Breast epithelium (tissue), 4 donors: ENCODE measurements at regions not wholly inside any gene's neighbourhood (a gene's known extent, or its start where the extent isn't known, plus 50 kb on each side); places are given as distances from the start of the nearest gene placed in this dataset.

ENCODE experiments used
- DNase-seq, 2 donors: peaks; one replicate each; pipeline ENCODE4 v3.0.0-alpha.2; 2019; ENCODE audit warnings: low spot score in 2 of 2
- H3K27ac ChIP-seq, 2 donors: fragments of 200-600 bp; sonication (generic) in 1 of 2; one replicate each; pipeline ENCODE4 v1.5.1; 2016 to 2019; ENCODE audit warnings: mild to moderate bottlenecking in 1 of 2
- H3K27me3 ChIP-seq, 2 donors: fragments of 200-600 bp; sonication (generic) in 1 of 2; one replicate each; pipeline versions ENCODE4 v1.5.1 to v1.6.0; 2017 to 2019; ENCODE audit warnings: control low read depth in 1 of 2, mild to moderate bottlenecking in 1 of 2
- H3K36me3 ChIP-seq: fragments of 200-600 bp; one replicate; pipeline ENCODE4 v1.5.1; 2019
- H3K4me1 ChIP-seq, 2 donors: fragments of 200-600 bp; sonication (generic); one replicate each; pipeline ENCODE4 v1.5.1; 2016 to 2019; ENCODE audit warnings: control low read depth in 1 of 2
- H3K4me3 ChIP-seq, 3 donors: fragments of 200-600 bp; sonication (generic); 1 replicate in 2 of 3; 2 replicates in 1 of 3; pipeline ENCODE4 v1.5.1; 2016 to 2019; ENCODE audit warnings: mild to moderate bottlenecking in 3 of 3, moderate library complexity in 2 of 3
- H3K9me3 ChIP-seq, 2 donors: fragments of 200-600 bp; sonication (generic) in 1 of 2; one replicate each; pipeline ENCODE4 v1.5.1; 2016 to 2019; ENCODE audit warnings: control low read depth in 1 of 2
- POLR2A ChIP-seq: fragments of 450-650 bp; IDR thresholded peaks from one replicate; pipeline ENCODE4 v1.6.1; 2016; ENCODE audit warnings: antibody characterized with exemption, mild to moderate bottlenecking, moderate library complexity
- POLR2AphosphoS5 ChIP-seq, 3 donors: sonication (generic); formaldehyde crosslinking; IDR thresholded peaks; one replicate each; pipeline ENCODE4 v1.6.1; 2017; ENCODE audit warnings: antibody characterized with exemption in 3 of 3
- intact Hi-C: fragments of 100-400 bp; cut with DNase I; formaldehyde crosslinking; loops from one replicate; pipeline ENCODE4 v1.15.1; 2023; ENCODE audit warnings: low total_unique reads
- TF ChIP-seq, protein P1 (sequence below), 3 donors: fragments of 450-650 bp; IDR thresholded peaks; one replicate each; pipeline ENCODE4 v1.5.1; 2016 to 2017; ENCODE audit warnings: antibody characterized with exemption in 3 of 3, mild to moderate bottlenecking in 3 of 3, moderate library complexity in 3 of 3

DNA sequence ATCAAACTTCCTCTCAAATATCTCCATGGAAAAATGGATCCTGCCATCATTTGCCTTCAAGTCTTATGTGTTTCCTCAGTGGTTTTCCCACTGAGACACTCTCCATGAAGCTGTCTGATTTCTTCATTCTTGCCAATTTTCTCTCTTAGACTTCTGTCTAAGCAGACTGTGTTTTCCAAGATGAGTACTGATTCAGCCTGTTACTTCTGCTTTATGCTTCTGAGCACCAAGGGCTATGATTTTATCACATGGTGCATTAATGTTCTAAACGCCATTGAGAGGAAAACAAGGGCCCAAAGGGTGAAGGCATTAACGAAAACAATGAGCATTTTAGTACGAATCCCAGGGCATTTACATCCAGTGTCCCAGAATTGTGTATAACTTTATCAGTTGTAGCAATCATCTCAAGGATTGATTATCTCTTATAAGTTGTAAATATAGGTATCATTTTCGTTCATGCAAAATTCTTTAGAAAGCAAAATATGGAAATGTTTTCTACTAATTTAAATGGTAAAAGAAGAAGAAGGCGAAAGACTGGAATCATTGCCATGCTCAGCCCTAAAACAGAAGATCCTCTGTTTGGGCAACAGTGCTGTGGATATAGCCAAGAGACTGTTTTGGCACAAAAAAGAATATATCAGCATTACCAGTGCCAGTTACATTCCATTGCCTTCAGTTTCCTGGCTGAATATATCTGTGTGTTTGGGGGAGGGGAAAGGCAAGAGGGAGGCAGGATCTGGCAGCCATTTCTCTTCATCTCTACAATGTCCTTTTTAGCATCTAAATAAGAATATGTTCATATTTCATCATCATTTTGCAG lies 537.6 kb downstream of the ANXA1 start:
- no peaks in the 10 kb centered on the region for H3K9me3 ChIP-seq
- H3K27me3 ChIP-seq: no peaks in the 10 kb centered on the region
- no peak overlapping the region for H3K4me3 ChIP-seq
- intact Hi-C loops: no loop called here
- H3K36me3 ChIP-seq: no peaks in the 10 kb centered on the region
- H3K27ac ChIP-seq: no peak overlapping the region
- no peaks in the 10 kb centered on the region for H3K4me1 ChIP-seq
- TF ChIP-seq POLR2A: no peak
- TF ChIP-seq POLR2AphosphoS5 (IDR thresholded peaks at IDR 0.05): no peak
- DNase-seq: no peak

DNA sequence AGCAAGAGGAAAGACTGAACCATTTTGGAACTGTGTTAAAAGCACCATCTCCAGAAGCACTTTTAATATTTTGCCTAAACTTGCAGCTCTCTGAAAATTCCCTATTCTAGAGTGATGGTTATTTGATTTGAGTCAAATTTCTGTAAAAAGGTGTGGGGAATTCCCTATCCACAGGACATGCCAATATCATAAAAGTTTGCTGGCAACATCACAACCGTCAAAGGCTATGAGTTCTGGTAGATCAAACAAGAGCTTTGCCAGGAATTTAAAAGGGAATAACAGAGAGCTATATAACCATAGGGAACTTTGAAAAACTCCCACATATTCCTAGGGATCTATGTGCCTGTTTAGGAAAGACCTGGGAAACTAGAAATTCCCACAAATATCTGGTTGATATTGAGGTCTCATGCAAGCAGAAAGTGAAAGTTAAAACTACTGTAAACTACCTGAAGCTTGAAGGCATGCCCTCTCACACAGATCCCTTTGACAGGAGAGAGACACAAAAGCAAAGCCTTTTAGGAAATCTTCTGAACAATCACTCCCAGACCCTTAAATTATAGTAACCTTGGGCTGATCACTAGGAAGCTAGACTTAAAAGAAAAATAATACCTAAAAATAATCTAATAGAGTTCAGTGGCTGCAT lies 549.9 kb downstream of the ANXA1 start:
- TF ChIP-seq POLR2AphosphoS5 (IDR thresholded peaks at IDR 0.05): no peak
- no peak for TF ChIP-seq POLR2A
- TF ChIP-seq, protein P1, sequence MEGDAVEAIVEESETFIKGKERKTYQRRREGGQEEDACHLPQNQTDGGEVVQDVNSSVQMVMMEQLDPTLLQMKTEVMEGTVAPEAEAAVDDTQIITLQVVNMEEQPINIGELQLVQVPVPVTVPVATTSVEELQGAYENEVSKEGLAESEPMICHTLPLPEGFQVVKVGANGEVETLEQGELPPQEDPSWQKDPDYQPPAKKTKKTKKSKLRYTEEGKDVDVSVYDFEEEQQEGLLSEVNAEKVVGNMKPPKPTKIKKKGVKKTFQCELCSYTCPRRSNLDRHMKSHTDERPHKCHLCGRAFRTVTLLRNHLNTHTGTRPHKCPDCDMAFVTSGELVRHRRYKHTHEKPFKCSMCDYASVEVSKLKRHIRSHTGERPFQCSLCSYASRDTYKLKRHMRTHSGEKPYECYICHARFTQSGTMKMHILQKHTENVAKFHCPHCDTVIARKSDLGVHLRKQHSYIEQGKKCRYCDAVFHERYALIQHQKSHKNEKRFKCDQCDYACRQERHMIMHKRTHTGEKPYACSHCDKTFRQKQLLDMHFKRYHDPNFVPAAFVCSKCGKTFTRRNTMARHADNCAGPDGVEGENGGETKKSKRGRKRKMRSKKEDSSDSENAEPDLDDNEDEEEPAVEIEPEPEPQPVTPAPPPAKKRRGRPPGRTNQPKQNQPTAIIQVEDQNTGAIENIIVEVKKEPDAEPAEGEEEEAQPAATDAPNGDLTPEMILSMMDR (IDR thresholded peaks at IDR 0.05): no peak
- DNase-seq: no peak
- H3K9me3 ChIP-seq: peaks cover 0 to 4% of the 10 kb centered on the region in 2 donors
- no peaks in the 10 kb centered on the region for H3K4me1 ChIP-seq
- no peaks in the 10 kb centered on the region for H3K27me3 ChIP-seq
- no peaks in the 10 kb centered on the region for H3K36me3 ChIP-seq
- no peak overlapping the region for H3K4me3 ChIP-seq
- no peak overlapping the region for H3K27ac ChIP-seq
- intact Hi-C loops: no loop called here

DNA sequence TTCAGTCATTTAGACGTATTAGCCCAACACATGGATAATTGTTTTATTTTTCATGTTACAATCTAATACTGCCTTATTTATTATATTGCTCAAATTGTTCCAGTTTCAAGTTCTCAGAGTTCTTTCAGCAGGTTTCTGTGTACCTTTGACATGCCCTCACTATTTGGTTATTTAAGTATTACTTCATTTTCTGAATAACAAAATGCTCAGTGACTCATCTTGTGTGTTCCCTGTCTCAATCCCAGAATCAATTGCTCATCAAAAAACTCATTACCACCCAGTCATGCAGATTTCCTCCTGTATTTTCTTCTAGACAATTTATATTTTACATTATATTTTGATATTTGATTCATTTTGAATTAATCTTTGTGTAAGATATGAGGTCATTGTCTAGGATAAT lies 562.6 kb downstream of the ANXA1 start:
- Histone ChIP-seq H3K27me3 (no peaks in the 10 kb centered on the region), H3K36me3 (no peaks in the 10 kb centered on the region), H3K27ac (no peak overlapping the region), H3K9me3 (no peaks in the 10 kb centered on the region), H3K4me1 (no peaks in the 10 kb centered on the region), H3K4me3 (no peak overlapping the region)
- TF ChIP-seq, protein P1 (IDR thresholded peaks at IDR 0.05): no peak
- intact Hi-C loops: loop anchor here (5.0 kb wide), 1 partner anchor 1562 kb away; no protein-coding TSS in a partner anchor
- no peak for DNase-seq

DNA sequence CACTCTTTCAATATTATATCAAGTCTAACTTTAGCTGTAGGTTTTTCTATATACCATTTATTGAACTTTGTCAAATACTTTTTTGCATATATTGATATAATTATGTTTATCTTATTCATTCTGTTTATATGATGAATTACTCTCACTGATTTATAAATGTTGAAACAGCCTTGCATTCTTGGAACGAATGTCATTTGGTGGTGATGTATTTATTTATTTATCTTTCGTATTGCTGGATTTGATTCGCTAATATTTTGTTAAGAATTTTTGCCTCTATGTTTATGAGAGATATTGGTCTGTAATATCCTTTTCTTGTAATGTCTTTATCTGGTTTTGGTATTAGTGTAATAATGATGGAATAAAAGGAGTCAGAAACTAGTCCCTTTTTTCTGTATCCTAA lies 563.9 kb downstream of the ANXA1 start:
- no peak overlapping the region for H3K27ac ChIP-seq
- TF ChIP-seq, protein P1 (IDR thresholded peaks at IDR 0.05): no peak
- TF ChIP-seq POLR2AphosphoS5 (IDR thresholded peaks at IDR 0.05) (no peak), POLR2A (no peak)

DNA sequence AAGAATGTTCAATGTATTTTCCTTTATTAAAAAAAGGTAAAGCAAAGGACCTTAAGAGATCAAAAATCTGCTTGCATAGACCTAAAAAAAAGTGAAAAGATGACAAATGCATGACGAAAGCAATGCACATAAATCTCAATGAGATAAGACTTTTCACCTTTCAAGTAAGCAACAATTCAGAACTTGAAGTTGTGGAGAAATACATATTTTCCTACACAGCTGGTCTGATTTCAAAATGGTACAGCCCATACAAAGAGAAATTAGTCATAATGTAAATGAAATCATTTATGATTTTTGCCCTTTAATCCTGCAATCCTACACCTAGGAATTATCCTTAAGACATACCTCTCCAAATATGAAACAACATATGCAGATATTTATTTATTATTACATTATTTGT lies 568.0 kb downstream of the ANXA1 start:
- Histone ChIP-seq H3K27me3 (no peaks in the 10 kb centered on the region), H3K4me1 (no peaks in the 10 kb centered on the region), H3K27ac (no peak overlapping the region), H3K36me3 (no peaks in the 10 kb centered on the region), H3K9me3 (peaks cover 0 to 8% of the 10 kb centered on the region in 2 donors), H3K4me3 (no peak overlapping the region)
- TF ChIP-seq, protein P1 (IDR thresholded peaks at IDR 0.05): no peak
- TF ChIP-seq POLR2AphosphoS5 (IDR thresholded peaks at IDR 0.05) (no peak), POLR2A (no peak)
- no peak for DNase-seq
- intact Hi-C loops: loop anchor here (5.0 kb wide), 1 partner anchor 648 kb away; no protein-coding TSS in a partner anchor

More for the DNA sequence above, 563.9 kb downstream of the ANXA1 start:
- Histone ChIP-seq H3K27me3 (no peaks in the 10 kb centered on the region), H3K4me3 (no peak overlapping the region), H3K36me3 (no peaks in the 10 kb centered on the region), H3K9me3 (no peaks in the 10 kb centered on the region), H3K4me1 (no peaks in the 10 kb centered on the region)
- intact Hi-C loops: no loop called here
- no peak for DNase-seq
